T-helper 1 cell treated with Interleukin-12 subunit alpha and Interleukin-12 subunit beta and Interleukin-4 antibody, amounts not matched to agents 30 μg/mL and 1 μg/mL, for 36 hours (primary cell): ENCODE measurements at regions not wholly inside any gene's neighbourhood (a gene's known extent, or its start where the extent isn't known, plus 50 kb on each side); places are given as distances from the start of the nearest gene placed in this dataset.
"Not testable (repeated sequence)": the region's sequence is repeated elsewhere in the genome, so short reads cannot be mapped to it uniquely, and the experiment has no call there.

ENCODE experiments used
- H3K27ac Mint-ChIP-seq: one replicate; pipeline ENCODE4 v1.8.0; 2021; ENCODE audit warnings: mild to moderate bottlenecking, mixed read lengths
- H3K27me3 Mint-ChIP-seq: one replicate; pipeline ENCODE4 v1.8.0; 2021; ENCODE audit warnings: low read depth, mixed read lengths
- H3K36me3 Mint-ChIP-seq: one replicate; pipeline ENCODE4 v1.8.0; 2021; ENCODE audit warnings: low read depth, mixed read lengths
- H3K4me1 Mint-ChIP-seq: one replicate; pipeline ENCODE4 v1.8.0; 2021; ENCODE audit warnings: low read depth, mixed read lengths
- H3K4me3 Mint-ChIP-seq: one replicate; pipeline ENCODE4 v1.8.0; 2021; ENCODE audit warnings: mild to moderate bottlenecking, moderate library complexity, mixed read lengths
- H3K9me3 Mint-ChIP-seq: one replicate; pipeline ENCODE4 v1.8.0; 2021; ENCODE audit warnings: mixed read lengths

GRCh38 chr13:84640691-84641090 is 758.4 kb upstream of the SLITRK1 start:
- Mint-ChIP-seq H3K4me1 (no peaks in the 10 kb centered on the region), H3K27me3 (no peaks in the 10 kb centered on the region), H3K4me3 (no peak overlapping the region), H3K9me3 (peaks cover 6% of the 10 kb centered on the region), H3K36me3 (no peaks in the 10 kb centered on the region), H3K27ac (no peak overlapping the region)

GRCh38 chr13:84630476-84630875 is 748.2 kb upstream of the SLITRK1 start:
- Mint-ChIP-seq H3K4me3 (no peak overlapping the region), H3K27me3 (no peaks in the 10 kb centered on the region), H3K9me3 (no peaks in the 10 kb centered on the region), H3K36me3 (no peaks in the 10 kb centered on the region), H3K27ac (no peak overlapping the region), H3K4me1 (no peaks in the 10 kb centered on the region)

- no peak overlapping the region for H3K4me3 Mint-ChIP-seq
- H3K9me3 Mint-ChIP-seq = peaks cover 3% of the 10 kb centered on the region
- no peaks in the 10 kb centered on the region for H3K36me3 Mint-ChIP-seq
- no peaks in the 10 kb centered on the region for H3K27me3 Mint-ChIP-seq
- no peaks in the 10 kb centered on the region for H3K4me1 Mint-ChIP-seq
- H3K27ac Mint-ChIP-seq = no peak overlapping the region
These were observed 734.6 kb upstream of the SLITRK1 start for GRCh38 chr13:84616864-84617263.

- no peak overlapping the region for H3K27ac Mint-ChIP-seq
- H3K27me3 Mint-ChIP-seq = no peaks in the 10 kb centered on the region
- no peaks in the 10 kb centered on the region for H3K36me3 Mint-ChIP-seq
These were observed 727.4 kb upstream of the SLITRK1 start for GRCh38 chr13:84609716-84610115.

GRCh38 chr13:84607261-84608013 is 725.2 kb upstream of the SLITRK1 start:
- Mint-ChIP-seq H3K9me3 (peaks cover 8% of the 10 kb centered on the region), H3K27ac (no peak overlapping the region), H3K27me3 (no peaks in the 10 kb centered on the region), H3K4me3 (no peak overlapping the region), H3K4me1 (no peaks in the 10 kb centered on the region), H3K36me3 (no peaks in the 10 kb centered on the region)

More at GRCh38 chr13:84609716-84610115, 727.4 kb upstream of the SLITRK1 start:
- Mint-ChIP-seq H3K4me3 (no peak overlapping the region), H3K9me3 (peaks cover 8% of the 10 kb centered on the region), H3K4me1 (no peaks in the 10 kb centered on the region)

GRCh38 chr13:84606616-84607015 is 724.3 kb upstream of the SLITRK1 start:
- H3K9me3 Mint-ChIP-seq = peaks cover 8% of the 10 kb centered on the region
- no peak overlapping the region for H3K4me3 Mint-ChIP-seq
- no peaks in the 10 kb centered on the region for H3K4me1 Mint-ChIP-seq
- H3K27ac Mint-ChIP-seq = no peak overlapping the region
- no peaks in the 10 kb centered on the region for H3K27me3 Mint-ChIP-seq
- no peaks in the 10 kb centered on the region for H3K36me3 Mint-ChIP-seq

- H3K9me3 Mint-ChIP-seq = peaks cover 8% of the 10 kb centered on the region
- H3K36me3 Mint-ChIP-seq = no peaks in the 10 kb centered on the region
- no peak overlapping the region for H3K27ac Mint-ChIP-seq
- no peaks in the 10 kb centered on the region for H3K27me3 Mint-ChIP-seq
- no peaks in the 10 kb centered on the region for H3K4me1 Mint-ChIP-seq
- H3K4me3 Mint-ChIP-seq = no peak overlapping the region
These were observed 723.7 kb upstream of the SLITRK1 start for GRCh38 chr13:84605927-84606326.

- Mint-ChIP-seq H3K9me3 (no peaks in the 10 kb centered on the region), H3K4me3 (no peak overlapping the region), H3K27me3 (no peaks in the 10 kb centered on the region), H3K27ac (no peak overlapping the region), H3K36me3 (no peaks in the 10 kb centered on the region), H3K4me1 (no peaks in the 10 kb centered on the region)
These were observed 709.2 kb upstream of the SLITRK1 start for GRCh38 chr13:84591444-84591843.

- Mint-ChIP-seq H3K4me1 (no peaks in the 10 kb centered on the region), H3K9me3 (no peaks in the 10 kb centered on the region), H3K36me3 (no peaks in the 10 kb centered on the region), H3K27me3 (no peaks in the 10 kb centered on the region), H3K4me3 (no peak overlapping the region), H3K27ac (no peak overlapping the region)
These were observed 708.4 kb upstream of the SLITRK1 start for GRCh38 chr13:84590663-84591062.

- Mint-ChIP-seq H3K4me1 (no peaks in the 10 kb centered on the region), H3K9me3 (no peaks in the 10 kb centered on the region), H3K27me3 (no peaks in the 10 kb centered on the region), H3K27ac (no peak overlapping the region), H3K36me3 (no peaks in the 10 kb centered on the region), H3K4me3 (no peak overlapping the region)
These were observed 705.7 kb upstream of the SLITRK1 start for GRCh38 chr13:84588023-84588422.

GRCh38 chr13:84579901-84580300 is 697.6 kb upstream of the SLITRK1 start:
- H3K27ac Mint-ChIP-seq, H3K27me3 Mint-ChIP-seq, H3K4me3 Mint-ChIP-seq, H3K4me1 Mint-ChIP-seq, H3K36me3 Mint-ChIP-seq: not testable (repeated sequence)
- peaks cover 12% of the 10 kb centered on the region for H3K9me3 Mint-ChIP-seq

- no peak overlapping the region for H3K27ac Mint-ChIP-seq
- H3K27me3 Mint-ChIP-seq = no peaks in the 10 kb centered on the region
- no peak overlapping the region for H3K4me3 Mint-ChIP-seq
- H3K36me3 Mint-ChIP-seq = no peaks in the 10 kb centered on the region
- H3K9me3 Mint-ChIP-seq = no peaks in the 10 kb centered on the region
- H3K4me1 Mint-ChIP-seq = no peaks in the 10 kb centered on the region
These were observed 692.6 kb upstream of the SLITRK1 start for GRCh38 chr13:84574851-84575250.

GRCh38 chr13:84571264-84571663 is 689.0 kb upstream of the SLITRK1 start:
- Mint-ChIP-seq H3K4me1 (no peaks in the 10 kb centered on the region), H3K4me3 (no peak overlapping the region), H3K27me3 (no peaks in the 10 kb centered on the region), H3K36me3 (no peaks in the 10 kb centered on the region), H3K9me3 (no peaks in the 10 kb centered on the region), H3K27ac (no peak overlapping the region)

GRCh38 chr13:84570831-84571230 is 688.6 kb upstream of the SLITRK1 start:
- Mint-ChIP-seq H3K27ac (no peak overlapping the region), H3K4me1 (no peaks in the 10 kb centered on the region), H3K36me3 (no peaks in the 10 kb centered on the region), H3K9me3 (no peaks in the 10 kb centered on the region), H3K4me3 (no peak overlapping the region), H3K27me3 (no peaks in the 10 kb centered on the region)

GRCh38 chr13:84569366-84569765 is 687.1 kb upstream of the SLITRK1 start:
- Mint-ChIP-seq H3K27me3 (no peaks in the 10 kb centered on the region), H3K27ac (no peak overlapping the region), H3K4me1 (no peaks in the 10 kb centered on the region), H3K4me3 (no peak overlapping the region), H3K36me3 (no peaks in the 10 kb centered on the region), H3K9me3 (no peaks in the 10 kb centered on the region)

- no peaks in the 10 kb centered on the region for H3K36me3 Mint-ChIP-seq
- no peaks in the 10 kb centered on the region for H3K9me3 Mint-ChIP-seq
- no peak overlapping the region for H3K4me3 Mint-ChIP-seq
- no peak overlapping the region for H3K27ac Mint-ChIP-seq
- no peaks in the 10 kb centered on the region for H3K27me3 Mint-ChIP-seq
- no peaks in the 10 kb centered on the region for H3K4me1 Mint-ChIP-seq
These were observed 685.6 kb upstream of the SLITRK1 start for GRCh38 chr13:84567848-84568247.
